Thoracic aorta (tissue), 2 donors: ENCODE measurements at regions not wholly inside any gene's neighbourhood (a gene's known extent, or its start where the extent isn't known, plus 50 kb on each side); places are given as distances from the start of the nearest gene placed in this dataset.

Experiments used
- ATAC-seq: fragments of 150-250 bp; one replicate; pipeline ENCODE4 v1.8.0; 2017; ENCODE audit warnings: low read depth; ENCODE audit not compliant: insufficient number of reproducible peaks, low FRiP score
- DNase-seq: peaks from one replicate; pipeline ENCODE4 v3.0.0-alpha.2; 2020; ENCODE audit warnings: low spot score
- H3K27ac ChIP-seq, 2 donors: fragments of 200-600 bp; sonication (generic); 1 replicate in 1 of 2; 2 replicates in 1 of 2; pipeline ENCODE4 v1.5.1; 2016; ENCODE audit warnings: mild to moderate bottlenecking in 2 of 2, moderate library complexity in 2 of 2
- H3K27me3 ChIP-seq: fragments of 200-600 bp; sonication (generic); replicated peaks from 2 replicates; pipeline ENCODE4 v1.6.0; 2016; ENCODE audit warnings: mild to moderate bottlenecking; ENCODE audit not compliant: insufficient read depth
- H3K36me3 ChIP-seq: fragments of 200-600 bp; sonication (generic); one replicate; pipeline ENCODE4 v1.5.1; 2016
- H3K4me1 ChIP-seq, 2 donors: fragments of 200-600 bp; sonication (generic); 1 replicate in 1 of 2; 2 replicates in 1 of 2; pipeline versions ENCODE4 v1.5.1 to v1.6.0; 2016; ENCODE audit warnings: low read depth in 2 of 2, mild to moderate bottlenecking in 1 of 2; ENCODE audit not compliant: control insufficient read depth in 1 of 2
- H3K4me3 ChIP-seq: fragments of 200-600 bp; sonication (generic); 2 replicates; pipeline ENCODE4 v1.5.1; 2016; ENCODE audit warnings: mild to moderate bottlenecking
- H3K9me3 ChIP-seq: fragments of 200-600 bp; sonication (generic); 2 replicates; pipeline ENCODE4 v1.5.1; 2016
- TF ChIP-seq, protein P1 (sequence below): fragments of 200-600 bp; sonication (generic); IDR thresholded peaks from one replicate; pipeline ENCODE4 v1.5.1; 2019; ENCODE audit warnings: antibody characterized with exemption

DNA sequence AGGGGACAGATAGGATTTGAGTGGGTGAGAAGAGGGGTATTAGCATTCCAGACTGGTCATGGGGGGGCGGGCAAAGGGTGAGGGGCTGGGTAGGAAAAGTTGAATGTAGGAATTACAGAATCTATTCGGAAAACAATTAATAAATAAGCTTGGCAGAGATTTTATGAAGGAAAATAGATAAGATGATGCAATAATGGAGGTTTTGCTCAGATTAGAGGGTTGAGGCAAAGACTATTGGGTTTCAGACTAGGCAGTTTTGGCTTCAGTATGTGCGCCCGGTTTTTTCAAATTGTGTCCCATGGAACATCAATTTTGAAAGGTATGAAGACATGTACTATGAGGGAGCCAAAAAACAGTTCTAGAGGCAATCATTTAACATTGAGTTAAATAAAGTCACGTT lies 410.6 kb downstream of the SPRY1 start:
- Histone ChIP-seq H3K36me3 (no peaks in the 10 kb centered on the region), H3K9me3 (no peaks in the 10 kb centered on the region), H3K27me3 (no peaks in the 10 kb centered on the region), H3K4me1 (peaks cover 0 to 9% of the 10 kb centered on the region in 2 donors), H3K27ac (no peak overlapping the region), H3K4me3 (no peak overlapping the region)
- TF ChIP-seq, protein P1, sequence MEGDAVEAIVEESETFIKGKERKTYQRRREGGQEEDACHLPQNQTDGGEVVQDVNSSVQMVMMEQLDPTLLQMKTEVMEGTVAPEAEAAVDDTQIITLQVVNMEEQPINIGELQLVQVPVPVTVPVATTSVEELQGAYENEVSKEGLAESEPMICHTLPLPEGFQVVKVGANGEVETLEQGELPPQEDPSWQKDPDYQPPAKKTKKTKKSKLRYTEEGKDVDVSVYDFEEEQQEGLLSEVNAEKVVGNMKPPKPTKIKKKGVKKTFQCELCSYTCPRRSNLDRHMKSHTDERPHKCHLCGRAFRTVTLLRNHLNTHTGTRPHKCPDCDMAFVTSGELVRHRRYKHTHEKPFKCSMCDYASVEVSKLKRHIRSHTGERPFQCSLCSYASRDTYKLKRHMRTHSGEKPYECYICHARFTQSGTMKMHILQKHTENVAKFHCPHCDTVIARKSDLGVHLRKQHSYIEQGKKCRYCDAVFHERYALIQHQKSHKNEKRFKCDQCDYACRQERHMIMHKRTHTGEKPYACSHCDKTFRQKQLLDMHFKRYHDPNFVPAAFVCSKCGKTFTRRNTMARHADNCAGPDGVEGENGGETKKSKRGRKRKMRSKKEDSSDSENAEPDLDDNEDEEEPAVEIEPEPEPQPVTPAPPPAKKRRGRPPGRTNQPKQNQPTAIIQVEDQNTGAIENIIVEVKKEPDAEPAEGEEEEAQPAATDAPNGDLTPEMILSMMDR = no peak
- ATAC-seq (no peak), DNase-seq (no peak)

DNA sequence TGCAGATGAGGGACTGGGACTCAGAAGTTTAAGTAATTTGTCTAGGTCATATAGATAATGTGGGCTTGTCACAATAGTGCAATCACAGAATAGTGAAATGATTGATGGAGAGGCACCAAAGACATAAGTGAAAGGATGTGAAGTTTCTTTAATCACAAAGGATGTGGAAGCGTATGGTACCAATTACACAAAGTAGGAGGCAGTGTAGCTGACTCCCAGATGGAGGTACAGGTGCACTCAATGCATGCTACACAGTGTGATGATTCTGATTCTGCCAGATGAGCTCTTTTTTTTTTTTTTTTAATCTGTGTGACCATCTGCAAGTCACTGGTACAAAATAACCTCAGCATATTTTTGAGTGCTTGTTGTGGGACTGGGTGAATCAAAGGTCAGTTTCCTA lies 411.3 kb downstream of the SPRY1 start:
- TF ChIP-seq, protein P1 = no peak
- DNase-seq (no peak), ATAC-seq (no peak)
- no peaks in the 10 kb centered on the region for H3K9me3 ChIP-seq
- H3K27me3 ChIP-seq = no peaks in the 10 kb centered on the region
- no peak overlapping the region for H3K27ac ChIP-seq
- no peaks in the 10 kb centered on the region for H3K36me3 ChIP-seq
- no peak overlapping the region for H3K4me3 ChIP-seq
- H3K4me1 ChIP-seq = peaks cover 0 to 9% of the 10 kb centered on the region in 2 donors

DNA sequence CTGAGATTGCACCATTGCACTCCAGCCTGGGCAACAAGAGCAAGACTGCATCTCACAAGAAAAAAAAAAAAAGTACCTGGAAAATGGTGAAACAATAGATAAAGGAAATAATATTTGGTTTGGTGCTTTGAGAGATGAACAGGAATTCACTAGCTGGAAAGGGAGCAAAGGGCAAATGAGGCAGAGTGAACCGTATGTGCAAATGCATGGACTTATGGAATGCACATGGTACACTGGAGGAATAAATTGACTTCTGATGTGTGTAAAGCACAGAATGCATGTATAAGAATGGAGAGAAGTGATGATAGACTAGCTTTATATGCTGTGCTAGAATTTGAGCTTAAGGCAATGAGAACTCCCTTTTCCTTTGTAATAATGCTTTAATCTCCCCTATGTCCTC lies 413.3 kb downstream of the SPRY1 start:
- TF ChIP-seq, protein P1 = no peak
- Histone ChIP-seq H3K4me3 (no peak overlapping the region), H3K27me3 (no peaks in the 10 kb centered on the region), H3K9me3 (no peaks in the 10 kb centered on the region), H3K4me1 (peaks cover 0 to 9% of the 10 kb centered on the region in 2 donors), H3K27ac (no peak overlapping the region), H3K36me3 (no peaks in the 10 kb centered on the region)
- no peak for ATAC-seq
- no peak for DNase-seq

DNA sequence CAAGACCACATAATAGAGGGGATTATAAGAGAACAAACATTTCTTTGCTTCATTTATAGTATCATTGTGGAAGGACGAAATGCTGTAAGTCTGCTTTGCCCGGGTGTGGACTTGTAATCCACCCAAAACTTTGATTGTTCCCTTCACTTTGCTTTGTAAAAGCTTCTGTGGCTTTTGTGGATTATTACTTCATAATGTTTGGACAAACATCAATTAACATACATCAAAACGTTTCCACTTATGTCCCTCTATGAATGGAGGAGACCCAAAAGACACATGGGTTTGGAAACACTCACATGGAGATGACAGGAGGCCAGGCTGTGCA lies 415.4 kb downstream of the SPRY1 start:
- ATAC-seq (no peak), DNase-seq (no peak)
- peak overlapping the region; percentile 16 for H3K4me3 ChIP-seq
- H3K27me3 ChIP-seq = no peaks in the 10 kb centered on the region
- TF ChIP-seq, protein P1 = no peak
- no peaks in the 10 kb centered on the region for H3K36me3 ChIP-seq
- no peak overlapping the region for H3K27ac ChIP-seq
- no peaks in the 10 kb centered on the region for H3K4me1 ChIP-seq
- no peaks in the 10 kb centered on the region for H3K9me3 ChIP-seq

DNA sequence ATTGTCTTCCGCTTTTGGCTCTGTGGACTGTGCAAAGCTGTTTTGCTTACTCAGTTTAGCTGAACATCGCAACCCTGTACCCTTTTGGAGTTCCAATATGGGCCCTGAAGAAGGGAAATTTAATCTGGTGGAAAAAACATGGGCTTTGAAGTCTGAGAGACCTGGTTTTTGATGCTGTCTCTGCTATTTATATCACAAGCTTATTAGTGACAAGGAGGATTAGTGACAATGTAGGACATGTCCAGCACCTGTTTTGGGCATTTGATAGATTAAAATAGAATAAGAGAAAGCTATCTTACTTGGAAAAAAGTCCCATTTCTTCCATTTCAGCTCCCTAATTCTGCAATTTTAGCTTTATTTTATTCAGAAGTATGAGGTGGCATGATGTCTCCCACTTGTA lies 417.3 kb downstream of the SPRY1 start:
- ATAC-seq = no peak
- no peaks in the 10 kb centered on the region for H3K9me3 ChIP-seq
- TF ChIP-seq, protein P1 = no peak
- H3K27ac ChIP-seq = no peak overlapping the region
- no peak overlapping the region for H3K4me3 ChIP-seq
- no peaks in the 10 kb centered on the region for H3K36me3 ChIP-seq
- no peak for DNase-seq
- no peaks in the 10 kb centered on the region for H3K27me3 ChIP-seq
- H3K4me1 ChIP-seq = no peaks in the 10 kb centered on the region
